ENCODE measurements at regions not wholly inside any gene's neighbourhood (a gene's known extent, or its start where the extent isn't known, plus 50 kb on each side); places are given as distances from the start of the nearest gene placed in this dataset.
"Not testable (repeated sequence)": the region's sequence is repeated elsewhere in the genome, so short reads cannot be mapped to it uniquely, and the experiment has no call there.

- no peak for DNase-seq
These were observed 944.5 kb downstream of the QKI start for GRCh38 chr6:164359036-164359435.

DNA sequence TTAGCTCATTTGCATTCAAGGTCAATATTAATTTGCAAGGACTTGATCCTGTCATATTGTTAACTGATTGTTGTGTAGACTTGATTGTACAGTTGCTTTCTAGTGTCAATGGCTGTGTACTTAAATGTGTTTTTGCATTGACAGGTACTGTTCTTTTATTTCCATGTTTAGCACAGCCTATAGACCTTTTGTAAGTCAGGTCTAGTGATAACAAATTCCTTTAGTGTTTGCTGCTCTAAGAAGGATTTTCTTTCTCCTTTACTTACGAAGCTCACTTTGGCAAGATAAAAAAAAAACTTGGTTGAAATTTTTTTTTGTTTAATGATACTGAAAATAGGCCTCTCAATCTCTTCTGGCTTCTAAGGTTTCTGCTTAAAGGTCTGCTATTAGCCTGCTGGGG is 942.3 kb downstream of the QKI start:
- no peak for DNase-seq

GRCh38 chr6:164347455-164347854 is 932.9 kb downstream of the QKI start:
- DNase-seq = no peak

DNA sequence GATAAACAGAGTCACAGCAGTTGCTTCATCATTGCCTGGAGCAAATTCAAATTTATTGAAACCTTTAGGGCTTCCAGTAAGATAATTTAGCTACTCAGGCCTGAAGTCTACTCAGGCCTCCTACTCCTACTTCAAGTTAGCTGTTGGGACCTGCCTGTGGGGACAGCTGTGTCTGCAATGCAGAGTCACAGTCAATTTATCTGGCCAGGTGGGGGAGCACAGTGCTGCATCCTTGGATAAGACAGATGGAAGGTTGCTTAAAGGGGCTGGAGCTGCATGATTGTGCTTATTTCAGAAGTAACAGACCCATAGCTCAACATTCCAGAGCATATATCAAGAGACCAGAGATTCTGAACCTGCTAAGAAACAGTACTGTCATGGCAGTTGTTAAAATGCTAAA is 932.1 kb downstream of the QKI start:
- no peak for DNase-seq

DNA sequence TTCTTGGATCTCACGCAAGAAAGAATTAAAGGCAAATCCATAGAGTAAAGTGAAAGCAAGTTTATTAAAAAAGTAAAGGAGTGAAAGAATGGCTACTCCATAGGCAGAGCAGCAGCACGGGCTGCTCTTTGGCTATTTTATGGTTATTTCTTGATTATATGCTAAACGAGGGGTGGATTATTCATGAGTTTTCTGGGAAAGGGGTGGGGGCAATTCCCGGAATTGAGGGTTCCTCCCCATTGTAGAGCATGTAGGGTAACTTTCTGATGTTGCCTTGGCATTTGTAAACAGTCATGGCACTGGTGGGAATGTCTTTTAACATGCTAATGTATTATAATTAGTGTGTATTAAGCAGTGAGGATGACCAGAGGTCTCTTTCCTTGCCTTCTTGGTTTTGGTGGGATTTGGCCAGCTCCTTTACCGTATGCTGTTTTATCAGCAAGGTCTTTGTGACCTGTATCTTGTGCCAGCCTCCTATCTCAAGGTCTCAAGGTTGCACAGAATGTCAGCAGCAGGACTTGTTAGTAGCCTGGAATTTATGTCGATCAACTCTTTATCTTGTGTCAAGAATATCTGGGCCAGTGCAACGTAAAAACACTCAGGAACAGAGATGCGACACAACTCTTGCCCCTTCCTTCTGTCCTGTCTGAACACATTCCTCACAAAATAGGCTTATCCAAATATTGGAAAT is 931.4 kb downstream of the QKI start:
- no peak for DNase-seq

DNA sequence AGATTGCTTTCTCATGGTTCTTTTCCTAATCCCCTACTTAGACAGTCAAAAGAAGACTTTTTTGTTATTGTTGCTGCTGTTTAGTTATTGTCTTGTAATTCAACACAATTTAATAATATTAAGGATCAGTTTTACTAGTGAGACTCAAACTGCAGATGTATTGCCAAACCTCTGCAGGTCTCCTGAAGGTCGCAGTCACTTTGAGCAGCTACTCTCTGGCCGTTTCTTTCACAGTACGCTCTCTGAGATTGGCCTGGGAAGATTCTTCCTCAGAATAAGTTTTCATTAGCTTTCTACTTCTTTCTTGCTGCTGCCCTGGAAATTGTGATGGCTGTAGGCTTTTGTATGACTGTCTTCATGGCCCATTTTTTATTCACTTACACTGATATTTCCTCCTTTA is 930.8 kb downstream of the QKI start:
- DNase-seq = no peak

- no peak for DNase-seq
These were observed 930.3 kb downstream of the QKI start for GRCh38 chr6:164344801-164345291.

GRCh38 chr6:164339442-164339841 is 924.9 kb downstream of the QKI start:
- DNase-seq = not testable (repeated sequence)

DNA sequence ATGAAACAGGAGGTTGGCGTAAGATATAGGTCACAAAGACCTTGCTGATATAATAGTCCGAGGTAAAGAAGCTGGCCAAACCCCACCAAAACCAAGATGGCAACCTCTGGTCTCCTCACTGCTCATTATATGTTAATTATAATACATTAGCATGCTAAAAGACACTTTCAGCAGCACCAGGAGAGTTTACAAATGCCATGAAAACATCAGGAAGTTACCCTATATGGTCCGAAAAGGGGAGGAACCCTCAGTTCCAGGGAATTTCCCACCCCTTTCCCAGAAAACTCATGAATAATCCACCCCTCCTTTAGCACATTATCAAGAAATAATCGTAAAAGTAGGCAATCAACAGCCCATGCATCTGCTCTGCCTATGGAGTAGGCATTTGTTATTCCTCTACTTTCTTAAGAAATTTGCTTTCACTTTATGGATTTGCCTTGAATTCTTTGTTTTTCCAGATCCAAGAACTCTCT is 923.4 kb downstream of the QKI start:
- no peak for DNase-seq

GRCh38 chr6:164337024-164337924 is 922.8 kb downstream of the QKI start:
- no peak for DNase-seq

DNA sequence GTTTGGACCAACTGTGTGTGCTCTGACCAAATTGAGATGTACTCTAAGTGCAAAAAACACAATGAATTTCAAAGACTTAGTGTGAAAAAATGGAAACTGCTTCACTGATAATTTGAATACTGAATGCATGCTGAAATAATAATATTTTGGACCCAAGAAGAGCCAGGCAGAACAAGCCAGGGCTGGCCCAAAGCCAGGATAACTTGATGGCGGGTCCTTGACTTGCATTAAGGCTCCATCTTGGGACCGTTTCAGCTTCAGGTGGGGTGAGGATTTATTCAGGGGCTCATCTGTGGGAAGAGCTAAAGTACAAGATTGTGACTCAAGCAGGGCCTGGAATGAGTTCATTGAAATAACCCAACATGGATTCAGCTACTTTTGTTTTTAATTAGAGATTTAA is 921.9 kb downstream of the QKI start:
- no peak for DNase-seq

GRCh38 chr6:164331026-164331425 is 916.5 kb downstream of the QKI start:
- DNase-seq = no peak

DNA sequence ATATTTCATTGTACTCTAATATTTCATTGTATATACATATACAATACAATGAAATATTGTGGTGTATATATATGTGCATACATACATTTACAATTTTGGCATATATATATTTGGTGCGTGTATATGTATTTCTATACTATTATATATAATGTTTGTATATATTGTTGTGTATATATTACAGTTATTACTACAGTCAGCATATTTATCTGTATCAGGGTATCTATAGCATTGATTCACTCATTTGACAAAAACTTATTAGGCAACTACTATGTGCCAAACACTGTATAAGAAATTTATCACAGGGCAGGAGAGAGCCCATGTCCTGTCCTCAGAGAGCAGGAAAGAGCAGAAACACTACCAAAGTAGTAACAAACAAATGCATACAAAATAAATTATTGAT is 910.6 kb downstream of the QKI start:
- no peak for DNase-seq

- no peak for DNase-seq
These were observed 908.0 kb downstream of the QKI start for GRCh38 chr6:164322533-164322932.

- no peak for DNase-seq
These were observed 906.8 kb downstream of the QKI start for GRCh38 chr6:164321297-164321696.

DNA sequence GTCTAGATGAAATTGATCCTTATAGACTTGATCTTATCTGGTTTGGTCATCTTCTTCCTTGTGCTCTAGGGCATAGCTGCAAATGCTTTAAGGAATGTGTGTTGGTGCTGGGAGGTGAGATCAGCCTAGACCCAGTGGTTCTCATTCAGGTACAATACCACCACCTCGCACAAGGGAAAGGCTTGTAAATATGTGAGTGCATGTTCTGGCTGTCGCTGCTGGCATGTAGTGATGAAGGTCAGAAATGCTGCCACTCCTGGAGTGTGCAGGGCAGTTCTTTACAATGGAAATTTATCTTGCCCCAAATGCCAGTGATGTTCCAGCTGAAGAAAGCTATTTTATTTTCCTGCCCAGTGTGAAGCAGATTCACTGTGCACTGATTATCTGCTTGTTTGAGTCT is 900.9 kb downstream of the QKI start:
- DNase-seq = no peak

DNA sequence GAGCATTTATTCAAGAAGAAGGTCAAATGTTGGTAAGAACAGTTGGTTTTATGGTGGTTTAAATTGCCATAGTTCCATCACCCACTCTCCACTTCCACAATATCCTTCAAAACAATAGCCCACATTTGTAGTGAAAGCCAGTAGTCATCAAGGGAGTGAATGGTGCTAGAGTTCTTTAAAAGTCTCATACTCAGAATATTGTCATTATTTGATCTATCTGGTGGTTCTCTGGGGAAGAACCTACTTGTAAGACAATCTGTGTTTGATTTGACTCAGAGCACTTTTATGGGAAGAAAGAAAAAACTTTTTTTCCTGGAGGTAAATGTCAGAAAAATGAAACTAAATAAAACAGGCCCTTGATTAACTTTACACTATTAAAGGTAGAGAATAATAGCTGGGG is 893.8 kb downstream of the QKI start:
- no peak for DNase-seq

GRCh38 chr6:164303102-164303964 is 888.8 kb downstream of the QKI start:
- DNase-seq = no peak

- DNase-seq = no peak
These were observed 881.9 kb downstream of the QKI start for GRCh38 chr6:164296411-164296810.

GRCh38 chr6:164294047-164294784 is 879.7 kb downstream of the QKI start:
- no peak for DNase-seq

GRCh38 chr6:164291224-164291623 is 876.7 kb downstream of the QKI start:
- no peak for DNase-seq

DNA sequence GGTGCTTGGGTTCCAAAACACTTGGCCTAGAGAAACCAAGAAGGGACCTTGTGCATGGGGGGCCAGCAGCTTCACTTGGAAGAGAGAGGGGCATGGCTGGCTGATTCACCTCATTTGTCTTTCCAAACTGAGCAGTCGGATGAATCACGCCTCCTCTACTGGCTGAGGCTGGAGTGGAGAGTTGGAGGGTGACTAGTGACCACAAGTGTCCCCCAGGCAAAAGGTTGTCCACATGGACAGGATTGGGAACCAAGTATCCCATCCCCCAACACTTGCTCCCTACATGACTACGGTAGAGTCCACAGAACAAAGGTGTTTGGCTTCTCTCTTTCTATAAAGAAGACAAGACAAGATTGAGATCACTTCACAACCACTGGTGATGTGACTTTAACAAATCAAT is 875.6 kb downstream of the QKI start:
- no peak for DNase-seq
